MM.1S (cell line): ENCODE measurements at regions not wholly inside any gene's neighbourhood (a gene's known extent, or its start where the extent isn't known, plus 50 kb on each side); places are given as distances from the start of the nearest gene placed in this dataset.

ENCODE experiments used
- CTCF ChIP-seq: fragments of 300-600 bp; sonication (generic); IDR thresholded peaks from 2 replicates; pipeline ENCODE4 v1.5.1; 2016; ENCODE audit warnings: antibody characterized with exemption, low read length, mixed read lengths
- EZH2 ChIP-seq: fragments of 300-600 bp; sonication (generic); optimal IDR thresholded peaks from 2 replicates; pipeline ENCODE3; 2017; ENCODE audit warnings: low read depth, mild to moderate bottlenecking, antibody characterized with exemption, low read length, mixed read lengths
- EZH2phosphoT487 ChIP-seq: fragments of 300-600 bp; sonication (generic); IDR thresholded peaks from 2 replicates; pipeline ENCODE4 v1.6.1; 2018; ENCODE audit warnings: antibody characterized with exemption, low read length

- TF ChIP-seq CTCF (no peak), EZH2 (no peak), EZH2phosphoT487 (no peak)
Measured at GRCh38 chr1:96346719-96347118, 374.9 kb upstream of the PTBP2 start.
